DOHH2 (cell line): ENCODE measurements at regions not wholly inside any gene's neighbourhood (a gene's known extent, or its start where the extent isn't known, plus 50 kb on each side); places are given as distances from the start of the nearest gene placed in this dataset.

Experiments
- H3F3A ChIP-seq: fragments of 200-600 bp; sonication (generic), shearing (Covaris generic); 2 replicates; pipeline ENCODE4 v1.6.0; 2016; ENCODE audit warnings: antibody characterized with exemption, mild to moderate bottlenecking; ENCODE audit not compliant: control insufficient read depth, insufficient read depth
- H3K27ac ChIP-seq: fragments of 200-600 bp; sonication (generic); 2 replicates; pipeline ENCODE4 v1.5.1; 2014; ENCODE audit warnings: low read depth, mild to moderate bottlenecking, low read length, moderate library complexity
- H3K27me3 ChIP-seq: fragments of 200-600 bp; sonication (generic); 2 replicates; pipeline ENCODE4 v1.6.1; 2014; ENCODE audit warnings: mild to moderate bottlenecking, low read length, mixed read lengths; ENCODE audit not compliant: control insufficient read depth
- H3K36me3 ChIP-seq: fragments of 200-600 bp; sonication (generic); 2 replicates; pipeline ENCODE4 v1.6.1; 2014; ENCODE audit warnings: mild to moderate bottlenecking, low read length, moderate library complexity, mixed read lengths; ENCODE audit not compliant: control insufficient read depth
- H3K4me1 ChIP-seq: fragments of 200-600 bp; sonication (generic); 2 replicates; pipeline ENCODE4 v1.6.1; 2014; ENCODE audit warnings: mild to moderate bottlenecking, low read length, mixed read lengths; ENCODE audit not compliant: control insufficient read depth
- H3K4me2 ChIP-seq: fragments of 200-600 bp; sonication (generic); 2 replicates; pipeline ENCODE4 v1.6.0; 2014; ENCODE audit warnings: mild to moderate bottlenecking, low read length, moderate library complexity
- H3K4me3 ChIP-seq: fragments of 200-600 bp; sonication (generic); 2 replicates; pipeline ENCODE4 v1.5.1; 2014; ENCODE audit warnings: mild to moderate bottlenecking, low read length, mixed read lengths
- H3K79me2 ChIP-seq: fragments of 200-600 bp; sonication (generic); 2 replicates; pipeline ENCODE4 v1.6.1; 2014; ENCODE audit warnings: mild to moderate bottlenecking, low read length, mixed read lengths; ENCODE audit not compliant: control insufficient read depth
- H3K9me2 ChIP-seq: fragments of 200-600 bp; sonication (generic); replicated peaks from 2 replicates; pipeline ENCODE4 v1.6.1; 2014; ENCODE audit warnings: mild to moderate bottlenecking, low read length, mixed read lengths; ENCODE audit not compliant: control insufficient read depth
- H3K9me3 ChIP-seq: fragments of 200-600 bp; sonication (generic); 2 replicates; pipeline ENCODE4 v1.6.1; 2014; ENCODE audit warnings: antibody characterized with exemption, low read length, mixed read lengths; ENCODE audit not compliant: control insufficient read depth, insufficient read depth
- H4K20me1 ChIP-seq: fragments of 200-600 bp; sonication (generic); 2 replicates; pipeline ENCODE4 v1.6.0; 2014; ENCODE audit warnings: low read depth, mild to moderate bottlenecking, antibody characterized with exemption, low read length, moderate library complexity; ENCODE audit not compliant: control insufficient read depth, insufficient read depth
- EZH2phosphoT487 ChIP-seq: fragments of 200-600 bp; sonication (generic); IDR thresholded peaks from 2 replicates; pipeline ENCODE4 v1.6.1; 2017; ENCODE audit warnings: borderline replicate concordance, mild to moderate bottlenecking, antibody characterized with exemption, low read length, moderate library complexity, mixed read lengths
- TF ChIP-seq, protein P1 (sequence below): fragments of 200-600 bp; sonication (generic); IDR thresholded peaks from one replicate; pipeline ENCODE4 v1.5.1; 2014; ENCODE audit warnings: antibody characterized with exemption, mild to moderate bottlenecking, low read depth, low read length; ENCODE audit not compliant: poor library complexity, severe bottlenecking

- H4K20me1 ChIP-seq: no peaks in the 10 kb centered on the region
- H3K4me2 ChIP-seq: no peak overlapping the region
- H3K27ac ChIP-seq: no peak overlapping the region
- H3K4me3 ChIP-seq: no peak overlapping the region
- no peaks in the 10 kb centered on the region for H3K9me2 ChIP-seq
- H3F3A ChIP-seq: no peaks in the 10 kb centered on the region
- no peaks in the 10 kb centered on the region for H3K4me1 ChIP-seq
- no peaks in the 10 kb centered on the region for H3K79me2 ChIP-seq
- H3K9me3 ChIP-seq: no peaks in the 10 kb centered on the region
- TF ChIP-seq EZH2phosphoT487: no peak
- TF ChIP-seq, protein P1, sequence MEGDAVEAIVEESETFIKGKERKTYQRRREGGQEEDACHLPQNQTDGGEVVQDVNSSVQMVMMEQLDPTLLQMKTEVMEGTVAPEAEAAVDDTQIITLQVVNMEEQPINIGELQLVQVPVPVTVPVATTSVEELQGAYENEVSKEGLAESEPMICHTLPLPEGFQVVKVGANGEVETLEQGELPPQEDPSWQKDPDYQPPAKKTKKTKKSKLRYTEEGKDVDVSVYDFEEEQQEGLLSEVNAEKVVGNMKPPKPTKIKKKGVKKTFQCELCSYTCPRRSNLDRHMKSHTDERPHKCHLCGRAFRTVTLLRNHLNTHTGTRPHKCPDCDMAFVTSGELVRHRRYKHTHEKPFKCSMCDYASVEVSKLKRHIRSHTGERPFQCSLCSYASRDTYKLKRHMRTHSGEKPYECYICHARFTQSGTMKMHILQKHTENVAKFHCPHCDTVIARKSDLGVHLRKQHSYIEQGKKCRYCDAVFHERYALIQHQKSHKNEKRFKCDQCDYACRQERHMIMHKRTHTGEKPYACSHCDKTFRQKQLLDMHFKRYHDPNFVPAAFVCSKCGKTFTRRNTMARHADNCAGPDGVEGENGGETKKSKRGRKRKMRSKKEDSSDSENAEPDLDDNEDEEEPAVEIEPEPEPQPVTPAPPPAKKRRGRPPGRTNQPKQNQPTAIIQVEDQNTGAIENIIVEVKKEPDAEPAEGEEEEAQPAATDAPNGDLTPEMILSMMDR: no peak
- H3K36me3 ChIP-seq: no peaks in the 10 kb centered on the region
- H3K27me3 ChIP-seq: no peaks in the 10 kb centered on the region
Measured at GRCh38 chr11:11135820-11136476, 217.1 kb downstream of the CSNK2A3 start.

- H3K36me3 ChIP-seq: no peaks in the 10 kb centered on the region
- no peaks in the 10 kb centered on the region for H3F3A ChIP-seq
- no peak for TF ChIP-seq EZH2phosphoT487
- TF ChIP-seq, protein P1: no peak
- H3K9me2 ChIP-seq: no peaks in the 10 kb centered on the region
- H3K27ac ChIP-seq: no peak overlapping the region
- H4K20me1 ChIP-seq: no peaks in the 10 kb centered on the region
- no peaks in the 10 kb centered on the region for H3K4me1 ChIP-seq
- no peaks in the 10 kb centered on the region for H3K9me3 ChIP-seq
- no peak overlapping the region for H3K4me2 ChIP-seq
- H3K4me3 ChIP-seq: no peak overlapping the region
- no peaks in the 10 kb centered on the region for H3K79me2 ChIP-seq
- peaks cover 22% of the 10 kb centered on the region for H3K27me3 ChIP-seq
Measured at GRCh38 chr11:11129118-11129517, 223.9 kb downstream of the CSNK2A3 start.

GRCh38 chr11:11125618-11126017, 227.4 kb downstream of the CSNK2A3 start:
- Histone ChIP-seq H3K4me2 (no peak overlapping the region), H3K4me3 (no peak overlapping the region), H3K27me3 (peaks cover 24% of the 10 kb centered on the region), H3K9me2 (no peaks in the 10 kb centered on the region), H3K27ac (no peak overlapping the region), H3F3A (no peaks in the 10 kb centered on the region), H3K79me2 (no peaks in the 10 kb centered on the region), H3K36me3 (no peaks in the 10 kb centered on the region), H3K9me3 (no peaks in the 10 kb centered on the region), H4K20me1 (no peaks in the 10 kb centered on the region), H3K4me1 (no peaks in the 10 kb centered on the region)
- TF ChIP-seq, protein P1: no peak
- no peak for TF ChIP-seq EZH2phosphoT487
